HCT116 (cell line): ENCODE measurements at regions not wholly inside any gene's neighbourhood (a gene's known extent, or its start where the extent isn't known, plus 50 kb on each side); places are given as distances from the start of the nearest gene placed in this dataset.

ENCODE experiments used
- ATAC-seq: fragments of 200-7000 bp; cut with Tn5 transposase; 2 replicates; pipeline ENCODE4 v1.9.1; 2020; ENCODE audit warnings: mild to moderate bottlenecking, moderate library complexity
- BruUV-seq: library from RNA; stranded (reverse); fragments of 400-500 nt; replicated peaks from 2 replicates; lab custom pipeline; 2021; lab: Mats Ljungman, UMichigan
- CTCF ChIA-PET: fragments of 300-600 bp; sonication (Branson Sonifier 250); formaldehyde crosslinking; loops from one replicate; lab custom pipeline; 2021; ENCODE audit warnings: antibody characterized with exemption; lab: Charles Lee
- POLR2A ChIA-PET: fragments of 300-600, 350-600 bp; sonication (Branson Sonifier 250); formaldehyde crosslinking; loops from one replicate; lab custom pipeline; 2021; ENCODE audit warnings: antibody characterized with exemption; lab: Charles Lee
- RAD21 ChIA-PET, 2 experiments: fragments of 300-600 bp; sonication (Branson Sonifier 250); formaldehyde crosslinking; loops; one replicate each; lab custom pipeline; 2023; ENCODE audit warnings: low total read pairs in 2 of 2; ENCODE audit not compliant: uncharacterized antibody in 2 of 2, unreplicated experiment in 2 of 2, low non-redundant PET in 1 of 2; lab: Charles Lee
- DNase-seq: peaks from one replicate; pipeline ENCODE4 v3.0.0-alpha.2; 2010; ENCODE audit warnings: low read depth, low spot score
- H2AFZ ChIP-seq: fragments of 200-600 bp; shearing (Covaris generic), sonication (generic); 2 replicates; pipeline ENCODE4 v1.6.1; 2017; ENCODE audit warnings: low read depth, mixed run types, mixed read lengths, antibody characterized with exemption, low read length; ENCODE audit not compliant: poor library complexity, severe bottlenecking
- H3K27ac ChIP-seq: 2 replicates; pipeline ENCODE4 v1.5.1; 2012; ENCODE audit warnings: low read depth, low read length
- H3K27me3 ChIP-seq: fragments of 200-600 bp; sonication (generic); 2 replicates; pipeline ENCODE4 v1.6.1; 2016; ENCODE audit warnings: mixed run types, low read length, mixed read lengths; ENCODE audit not compliant: insufficient read depth
- H3K36me3 ChIP-seq, 2 experiments: fragments of 200-500 bp in 1 of 2; fragments of 200-600 bp in 1 of 2; sonication (Bioruptor generic) in 1 of 2; sonication (generic) in 1 of 2; 2 replicates each; pipeline versions ENCODE4 v1.5.1 to v1.6.1; 2014 to 2016; ENCODE audit warnings: low read length in 2 of 2, inconsistent platforms in 1 of 2, mixed read lengths in 1 of 2, mixed run types in 1 of 2; ENCODE audit not compliant: insufficient read depth in 2 of 2, control insufficient read depth in 1 of 2
- H3K4me1 ChIP-seq, 2 experiments: fragments of 200-600 bp in 1 of 2; sonication (generic) in 1 of 2; 2 replicates each; pipeline versions ENCODE4 v1.5.1 to v1.6.1; 2012 to 2017; ENCODE audit warnings: low read length in 2 of 2, inconsistent platforms in 1 of 2, mild to moderate bottlenecking in 1 of 2, mixed read lengths in 1 of 2, mixed run types in 1 of 2, moderate library complexity in 1 of 2; ENCODE audit not compliant: insufficient read depth in 2 of 2, control insufficient read depth in 1 of 2
- H3K4me2 ChIP-seq: fragments of 200-600 bp; sonication (generic); 2 replicates; pipeline ENCODE4 v1.6.1; 2017; ENCODE audit warnings: mixed run types, low read length, mixed read lengths
- H3K4me3 ChIP-seq, 2 experiments: fragments of 200-600 bp in 1 of 2; sonication (generic) in 1 of 2; replicated peaks in 1 of 2; 2 replicates each; pipeline ENCODE4 v1.5.1; 2011 to 2016; ENCODE audit warnings: low read length in 2 of 2, control low read depth in 1 of 2, low read depth in 1 of 2, mild to moderate bottlenecking in 1 of 2, mixed read lengths in 1 of 2, mixed run types in 1 of 2
- H3K79me2 ChIP-seq: fragments of 200-600 bp; sonication (generic); 2 replicates; pipeline ENCODE4 v1.6.1; 2017; ENCODE audit warnings: mild to moderate bottlenecking, mixed run types, low read length, moderate library complexity, mixed read lengths; ENCODE audit not compliant: insufficient read depth
- H3K9ac ChIP-seq: fragments of 200-600 bp; sonication (generic); 2 replicates; pipeline ENCODE4 v1.6.1; 2016; ENCODE audit warnings: low read length, mixed read lengths
- H3K9me2 ChIP-seq: fragments of 200-600 bp; sonication (generic), shearing (Covaris generic); 2 replicates; pipeline ENCODE4 v1.6.1; 2017; ENCODE audit warnings: mixed run types, mild to moderate bottlenecking, moderate library complexity; ENCODE audit not compliant: insufficient read depth
- H3K9me3 ChIP-seq, 2 experiments: fragments of 200-500 bp in 1 of 2; fragments of 200-600 bp in 1 of 2; sonication (Bioruptor generic) in 1 of 2; sonication (generic) in 1 of 2; 2 replicates each; pipeline ENCODE4 v1.6.1; 2014 to 2017; ENCODE audit warnings: low read length in 2 of 2, mixed read lengths in 2 of 2, inconsistent platforms in 1 of 2, low read depth in 1 of 2, mild to moderate bottlenecking in 1 of 2, mixed run types in 1 of 2, moderate library complexity in 1 of 2; ENCODE audit not compliant: control insufficient read depth in 1 of 2, insufficient read depth in 1 of 2
- H4K20me1 ChIP-seq: fragments of 200-600 bp; sonication (generic), shearing (Covaris generic); 2 replicates; pipeline ENCODE4 v1.6.1; 2017; ENCODE audit warnings: mixed run types, mild to moderate bottlenecking, moderate library complexity; ENCODE audit not compliant: insufficient read depth
- ELF1 ChIP-seq: IDR thresholded peaks from 2 replicates; pipeline ENCODE4 v1.6.1; 2012; ENCODE audit warnings: low read depth, borderline replicate concordance
- EZH2 ChIP-seq: fragments of 200-600 bp; sonication (generic); IDR thresholded peaks from 2 replicates; pipeline ENCODE4 v1.6.1; 2017; ENCODE audit warnings: antibody characterized with exemption, mixed run types
- intact Hi-C: fragments of 100-400 bp; cut with micrococcal nuclease; formaldehyde crosslinking; loops from 2 replicates; pipeline ENCODE4 v1.10.0; 2022

DNA sequence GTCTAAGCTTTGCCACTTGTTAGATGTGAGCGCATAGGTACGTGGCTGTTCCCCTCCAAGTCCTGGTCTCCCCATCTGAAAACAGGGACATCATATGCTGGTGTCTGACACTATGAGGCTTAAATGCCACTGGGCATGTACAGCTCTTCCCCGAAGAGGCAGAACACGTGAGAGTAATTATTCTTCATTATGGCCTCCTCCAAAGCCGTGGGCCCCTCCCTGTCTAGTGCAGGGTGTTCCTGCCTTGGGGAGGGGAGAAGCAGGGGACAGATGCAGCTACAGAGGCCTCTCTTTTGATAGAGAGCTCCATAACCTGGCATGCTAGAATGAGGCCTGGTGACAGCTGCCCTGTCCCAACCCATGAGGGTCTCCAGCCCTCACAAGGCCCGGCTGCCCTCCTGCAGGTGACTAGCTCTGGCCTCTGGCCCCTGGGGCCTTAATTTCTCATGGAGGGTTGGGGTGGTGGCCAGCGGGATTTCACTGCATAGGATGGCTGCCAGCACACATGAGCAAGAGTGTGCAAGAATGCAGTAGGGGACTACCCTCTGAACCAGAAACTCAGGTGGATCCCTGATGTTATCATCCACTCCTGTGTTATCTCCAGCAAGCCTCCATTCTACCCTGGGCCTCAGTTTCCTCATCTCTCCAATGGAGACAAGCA lies 334.6 kb downstream of the MN1 start:
- no TSS peak for BruUV-seq

GRCh38 chr22:27467711-27468110 lies 333.8 kb downstream of the MN1 start:
- H3K4me2 ChIP-seq, result no peak overlapping the region
- POLR2A ChIA-PET, result no interaction called here
- DNase-seq (no peak), ATAC-seq (no peak)
- no peaks in the 10 kb centered on the region for H3K9me2 ChIP-seq
- no peak overlapping the region for H3K27ac ChIP-seq
- intact Hi-C loops, result no loop called here
- no peaks in the 10 kb centered on the region for H4K20me1 ChIP-seq
- H2AFZ ChIP-seq, result no peak overlapping the region
- H3K36me3 ChIP-seq, result no peaks in the 10 kb centered on the region
- H3K4me1 ChIP-seq, result no peaks in the 10 kb centered on the region
- H3K79me2 ChIP-seq, result no peaks in the 10 kb centered on the region
- no TSS peak for BruUV-seq
- no peak overlapping the region for H3K4me3 ChIP-seq
- no peak for TF ChIP-seq EZH2
- no peak for TF ChIP-seq ELF1
- RAD21 ChIA-PET, result no interaction called here
- H3K9ac ChIP-seq, result no peak overlapping the region
- CTCF ChIA-PET, result no interaction called here
- H3K27me3 ChIP-seq, result no peaks in the 10 kb centered on the region
- no peaks in the 10 kb centered on the region for H3K9me3 ChIP-seq

More for the DNA sequence above, 334.6 kb downstream of the MN1 start:
- Histone ChIP-seq H3K27me3 (0 out of 2 replicates have a peak, but pooled peaks cover 4% of the 10 kb centered on the region), H3K27ac (no peak overlapping the region), H3K4me1 (peaks cover 0 to 3% of the 10 kb centered on the region in 2 experiments; a peak in 2 of 4 replicates), H3K9ac (no peak overlapping the region), H3K4me2 (no peak overlapping the region), H2AFZ (no peak overlapping the region), H4K20me1 (no peaks in the 10 kb centered on the region), H3K9me2 (no peaks in the 10 kb centered on the region), H3K9me3 (no peaks in the 10 kb centered on the region), H3K4me3 (no peak overlapping the region), H3K36me3 (no peaks in the 10 kb centered on the region), H3K79me2 (no peaks in the 10 kb centered on the region)
- ChIA-PET RAD21 (no interaction called here), POLR2A (no interaction called here), CTCF (no interaction called here)
- DNase-seq (no peak), ATAC-seq (no peak)
- TF ChIP-seq ELF1, result no peak
- intact Hi-C loops, result no loop called here
